ENCODE measurements at regions not wholly inside any gene's neighbourhood (a gene's known extent, or its start where the extent isn't known, plus 50 kb on each side); places are given as distances from the start of the nearest gene placed in this dataset.

GRCh38 chr22:49193901-49194465 is 633.7 kb downstream of the BRD1 start:
- TF ChIP-seq POLR2A (IDR thresholded peaks at IDR 0.05): no peak
- TF ChIP-seq, protein P1, sequence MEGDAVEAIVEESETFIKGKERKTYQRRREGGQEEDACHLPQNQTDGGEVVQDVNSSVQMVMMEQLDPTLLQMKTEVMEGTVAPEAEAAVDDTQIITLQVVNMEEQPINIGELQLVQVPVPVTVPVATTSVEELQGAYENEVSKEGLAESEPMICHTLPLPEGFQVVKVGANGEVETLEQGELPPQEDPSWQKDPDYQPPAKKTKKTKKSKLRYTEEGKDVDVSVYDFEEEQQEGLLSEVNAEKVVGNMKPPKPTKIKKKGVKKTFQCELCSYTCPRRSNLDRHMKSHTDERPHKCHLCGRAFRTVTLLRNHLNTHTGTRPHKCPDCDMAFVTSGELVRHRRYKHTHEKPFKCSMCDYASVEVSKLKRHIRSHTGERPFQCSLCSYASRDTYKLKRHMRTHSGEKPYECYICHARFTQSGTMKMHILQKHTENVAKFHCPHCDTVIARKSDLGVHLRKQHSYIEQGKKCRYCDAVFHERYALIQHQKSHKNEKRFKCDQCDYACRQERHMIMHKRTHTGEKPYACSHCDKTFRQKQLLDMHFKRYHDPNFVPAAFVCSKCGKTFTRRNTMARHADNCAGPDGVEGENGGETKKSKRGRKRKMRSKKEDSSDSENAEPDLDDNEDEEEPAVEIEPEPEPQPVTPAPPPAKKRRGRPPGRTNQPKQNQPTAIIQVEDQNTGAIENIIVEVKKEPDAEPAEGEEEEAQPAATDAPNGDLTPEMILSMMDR (IDR thresholded peaks at IDR 0.05): no peak
- Histone ChIP-seq H3K9me3 (replicated peaks in 1 of 3) (no peaks in the 10 kb centered on the region), H3K4me1 (replicated peaks in 1 of 2) (no peaks in the 10 kb centered on the region), H3K27me3 (no peaks in the 10 kb centered on the region), H3K4me3 (no peak overlapping the region), H3K27ac (no peak overlapping the region), H3K36me3 (replicated peaks in 1 of 2) (no peaks in the 10 kb centered on the region)
- DNase-seq: no peak
- intact Hi-C loops (cut with DNase I): no loop called here
- WGBS, 4 donors: 68 to 84% (median 69%) methylated on average over 8 to 13 of the region's 13 CpGs

- no peak for TF ChIP-seq POLR2A (IDR thresholded peaks at IDR 0.05)
- TF ChIP-seq, protein P1 (IDR thresholded peaks at IDR 0.05): no peak
- Histone ChIP-seq H3K9me3 (replicated peaks in 1 of 3) (no peaks in the 10 kb centered on the region), H3K4me1 (replicated peaks in 1 of 2) (no peaks in the 10 kb centered on the region), H3K4me3 (no peak overlapping the region), H3K27ac (no peak overlapping the region), H3K27me3 (no peaks in the 10 kb centered on the region), H3K36me3 (replicated peaks in 1 of 2) (no peaks in the 10 kb centered on the region)
- 75 to 81% (median 78%) methylated on average over 14 of the region's 14 CpGs for WGBS, 4 donors
- DNase-seq: no peak
- intact Hi-C loops (cut with DNase I): no loop called here
Measured at GRCh38 chr22:49193348-49193747, 634.3 kb downstream of the BRD1 start.

DNA sequence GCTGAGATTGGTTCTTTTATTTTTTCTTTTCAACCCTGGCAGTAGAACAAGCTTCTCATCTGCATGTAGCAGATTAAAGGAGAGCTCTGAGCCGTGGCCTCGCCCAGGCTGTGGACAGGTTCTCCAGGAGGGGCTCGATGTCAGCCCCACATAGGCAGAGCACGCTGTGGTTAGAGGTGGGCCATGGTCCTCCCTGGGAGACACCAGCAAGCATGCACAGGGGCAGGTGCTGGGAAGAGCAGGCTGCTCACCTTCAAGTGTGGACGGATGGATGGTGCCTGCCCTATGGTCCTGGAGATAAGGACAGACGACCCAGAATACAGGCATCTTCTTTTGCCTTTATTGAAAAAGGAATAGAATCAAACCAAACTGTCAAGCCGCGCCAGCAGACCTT is 634.8 kb downstream of the BRD1 start:
- Histone ChIP-seq H3K9me3 (replicated peaks in 1 of 3) (no peaks in the 10 kb centered on the region), H3K27me3 (no peaks in the 10 kb centered on the region), H3K4me1 (replicated peaks in 1 of 2) (no peaks in the 10 kb centered on the region), H3K27ac (no peak overlapping the region), H3K4me3 (no peak overlapping the region), H3K36me3 (replicated peaks in 1 of 2) (no peaks in the 10 kb centered on the region)
- intact Hi-C loops (cut with DNase I): no loop called here
- TF ChIP-seq POLR2A (IDR thresholded peaks at IDR 0.05): no peak
- TF ChIP-seq, protein P1 (IDR thresholded peaks at IDR 0.05): no peak
- DNase-seq: no peak
- 64 to 78% (median 67%) methylated on average over 8 of the region's 8 CpGs for WGBS, 4 donors

- Histone ChIP-seq H3K4me3 (no peak overlapping the region), H3K27ac (no peak overlapping the region), H3K4me1 (replicated peaks in 1 of 2) (no peaks in the 10 kb centered on the region), H3K36me3 (replicated peaks in 1 of 2) (no peaks in the 10 kb centered on the region), H3K9me3 (replicated peaks in 1 of 3) (no peaks in the 10 kb centered on the region), H3K27me3 (no peaks in the 10 kb centered on the region)
- peak in 5 of 7 donors; percentile 10 to 61 (median 36) for DNase-seq
- TF ChIP-seq, protein P1 (IDR thresholded peaks at IDR 0.05): no peak
- TF ChIP-seq POLR2A (IDR thresholded peaks at IDR 0.05): no peak
- intact Hi-C loops (cut with DNase I): no loop called here
- 58 to 73% (median 70%) methylated on average over 18 to 25 of the region's 25 CpGs for WGBS, 4 donors
Measured at GRCh38 chr22:49192180-49192856, 635.4 kb downstream of the BRD1 start.

Data from adrenal gland (tissue), 9 donors.